GM23338 (cell line): ENCODE measurements at regions not wholly inside any gene's neighbourhood (a gene's known extent, or its start where the extent isn't known, plus 50 kb on each side); places are given as distances from the start of the nearest gene placed in this dataset.

Experiments
- ATAC-seq: fragments of 200-7000 bp; cut with Tn5 transposase; 3 replicates; pipeline ENCODE4 v1.9.1; 2020
- DNase-seq: peaks from one replicate; pipeline ENCODE4 v3.0.0-alpha.2; 2015; ENCODE audit warnings: low spot score
- H2AFZ ChIP-seq: fragments of 200-600 bp; sonication (generic); 2 replicates; pipeline ENCODE4 v1.8.0; 2016; ENCODE audit warnings: antibody characterized with exemption, mild to moderate bottlenecking, moderate library complexity
- H3F3A ChIP-seq: fragments of 200-600 bp; sonication (generic); replicated peaks from 2 replicates; pipeline ENCODE4 v1.8.0; 2017; ENCODE audit warnings: antibody characterized with exemption, mixed run types, low read depth
- H3K27ac ChIP-seq: fragments of 200-600 bp; sonication (generic); 2 replicates; pipeline ENCODE4 v1.6.1; 2016; ENCODE audit warnings: low read depth
- H3K27me3 ChIP-seq: fragments of 200-600 bp; sonication (generic); 2 replicates; pipeline ENCODE4 v1.8.0; 2016; ENCODE audit warnings: mild to moderate bottlenecking, mixed run types, moderate library complexity; ENCODE audit not compliant: insufficient read depth
- H3K36me3 ChIP-seq: fragments of 200-600 bp; sonication (generic); 2 replicates; pipeline ENCODE4 v1.8.0; 2016; ENCODE audit warnings: mild to moderate bottlenecking; ENCODE audit not compliant: insufficient read depth
- H3K4me1 ChIP-seq: fragments of 200-600 bp; sonication (generic); 2 replicates; pipeline ENCODE4 v1.8.0; 2016; ENCODE audit warnings: mild to moderate bottlenecking, moderate library complexity; ENCODE audit not compliant: insufficient read depth
- H3K4me2 ChIP-seq: fragments of 200-600 bp; sonication (generic); 2 replicates; pipeline ENCODE4 v1.7.1; 2017; ENCODE audit warnings: mixed run types
- H3K4me3 ChIP-seq: fragments of 200-600 bp; sonication (generic); 2 replicates; pipeline ENCODE4 v1.6.1; 2016; ENCODE audit warnings: mixed run types
- H3K79me2 ChIP-seq: fragments of 200-600 bp; sonication (generic); replicated peaks from 2 replicates; pipeline ENCODE4 v1.8.0; 2017; ENCODE audit warnings: mild to moderate bottlenecking; ENCODE audit not compliant: insufficient read depth
- H3K9me2 ChIP-seq: fragments of 200-600 bp; sonication (generic); 2 replicates; pipeline ENCODE4 v1.8.0; 2017; ENCODE audit not compliant: insufficient read depth
- H4K20me1 ChIP-seq: fragments of 200-600 bp; sonication (generic); replicated peaks from 2 replicates; pipeline ENCODE4 v1.8.0; 2017; ENCODE audit warnings: mild to moderate bottlenecking; ENCODE audit not compliant: insufficient read depth
- H3K27ac Mint-ChIP-seq: 2 replicates; pipeline ENCODE4 v1.8.0; 2020; ENCODE audit warnings: inconsistent platforms, mild to moderate bottlenecking, moderate library complexity, mixed read lengths
- H3K27me3 Mint-ChIP-seq: 3 replicates; pipeline ENCODE4 v1.8.0; 2022; ENCODE audit warnings: low read depth, mild to moderate bottlenecking, moderate library complexity, mixed read lengths, inconsistent platforms; ENCODE audit not compliant: insufficient read depth, poor library complexity
- H3K36me3 Mint-ChIP-seq: 3 replicates; pipeline ENCODE4 v1.8.0; 2021; ENCODE audit warnings: low read depth, mild to moderate bottlenecking, inconsistent platforms, moderate library complexity, mixed read lengths
- H3K4me1 Mint-ChIP-seq: 3 replicates; pipeline ENCODE4 v1.8.0; 2020; ENCODE audit warnings: mild to moderate bottlenecking, inconsistent platforms, mixed read lengths
- H3K4me3 Mint-ChIP-seq: 3 replicates; pipeline ENCODE4 v1.8.0; 2021; ENCODE audit warnings: moderate library complexity, mild to moderate bottlenecking, inconsistent platforms, mixed read lengths
- H3K9me3 Mint-ChIP-seq: 3 replicates; pipeline ENCODE4 v1.8.0; 2020; ENCODE audit warnings: moderate library complexity, mild to moderate bottlenecking, inconsistent platforms, mixed read lengths
- CREB1 ChIP-seq: fragments of 250-450 bp; sonication (Bioruptor Pico); IDR thresholded peaks from 2 replicates; pipeline ENCODE4 v1.5.0; 2020; ENCODE audit warnings: low read depth, mild to moderate bottlenecking, moderate library complexity
- CTCF ChIP-seq, 2 experiments: fragments of 200-600 bp in 1 of 2; sonication (generic) in 1 of 2; conservative IDR thresholded peaks; 2 replicates each; pipeline versions ENCODE4 v1.5.1 to v1.6.1; 2016 to 2017; ENCODE audit warnings: antibody characterized with exemption in 2 of 2, low read depth in 2 of 2, mild to moderate bottlenecking in 2 of 2, moderate library complexity in 1 of 2
- EZH2 ChIP-seq: fragments of 200-600 bp; sonication (generic); IDR thresholded peaks from one replicate; pipeline ENCODE4 v1.8.0; 2017; ENCODE audit warnings: antibody characterized with exemption, mild to moderate bottlenecking, low read depth; ENCODE audit not compliant: unreplicated experiment
- EZH2phosphoT487 ChIP-seq: fragments of 200-600 bp; sonication (generic); IDR thresholded peaks from one replicate; pipeline ENCODE4 v1.8.1; 2018; ENCODE audit warnings: antibody characterized with exemption; ENCODE audit not compliant: unreplicated experiment
- JUNB ChIP-seq: IDR thresholded peaks from one replicate; pipeline ENCODE4 v1.6.1; 2016; ENCODE audit warnings: antibody characterized with exemption; ENCODE audit not compliant: unreplicated experiment
- NANOG ChIP-seq: IDR thresholded peaks from 2 replicates; pipeline ENCODE4 v1.6.1; 2016; ENCODE audit warnings: antibody characterized with exemption, borderline replicate concordance
- POLR2AphosphoS5 ChIP-seq: IDR thresholded peaks from 2 replicates; pipeline ENCODE4 v1.6.1; 2016; ENCODE audit warnings: antibody characterized with exemption, low read depth
- REST ChIP-seq: IDR thresholded peaks from one replicate; pipeline ENCODE4 v1.6.1; 2018; ENCODE audit warnings: antibody characterized with exemption; ENCODE audit not compliant: unreplicated experiment
- STAT1 ChIP-seq: IDR thresholded peaks from one replicate; pipeline ENCODE4 v1.6.1; 2016; ENCODE audit warnings: antibody characterized with exemption; ENCODE audit not compliant: unreplicated experiment
- ZNF114 ChIP-seq: fragments of 250-450 bp; sonication (Bioruptor Pico); IDR thresholded peaks from 2 replicates; pipeline ENCODE4 v1.5.0; 2020; ENCODE audit warnings: mild to moderate bottlenecking, moderate library complexity
- ZNF331 ChIP-seq: fragments of 250-450 bp; sonication (Bioruptor Pico); IDR thresholded peaks from 2 replicates; pipeline ENCODE4 v1.5.0; 2020; ENCODE audit warnings: low read depth, mild to moderate bottlenecking, moderate library complexity
- ZNF462 ChIP-seq: fragments of 250-450 bp; sonication (Bioruptor Pico); IDR thresholded peaks from 2 replicates; pipeline ENCODE4 v1.5.0; 2020; ENCODE audit warnings: mild to moderate bottlenecking, moderate library complexity
- TF ChIP-seq, protein P1 (sequence below): IDR thresholded peaks from 2 replicates; pipeline ENCODE4 v1.6.1; 2016; ENCODE audit warnings: antibody characterized with exemption

DNA sequence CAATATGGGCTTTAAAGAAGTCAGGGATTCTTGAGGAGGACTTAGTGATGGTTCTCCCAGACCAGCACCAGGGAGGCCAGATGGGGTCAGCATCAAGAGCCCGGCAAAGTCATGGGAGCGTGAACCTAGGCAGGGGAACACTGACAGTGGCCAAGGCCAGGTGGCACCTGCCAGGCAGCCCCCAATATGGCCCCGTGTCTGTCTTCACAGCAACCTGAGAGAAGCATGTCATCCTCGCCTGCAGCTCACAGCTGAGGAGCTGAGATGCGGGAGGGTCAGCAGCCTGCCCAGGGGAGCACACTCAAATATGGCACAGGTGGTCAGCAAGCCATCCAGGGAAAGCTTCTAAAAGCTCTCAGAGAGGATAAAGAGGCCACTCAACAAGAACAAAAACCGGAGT lies 105.7 kb upstream of the GPC1 start:
- Histone ChIP-seq H3K27me3 (no peaks in the 10 kb centered on the region), H3K27ac (no peak overlapping the region), H4K20me1 (no peaks in the 10 kb centered on the region), H3K36me3 (no peaks in the 10 kb centered on the region), H3F3A (no peaks in the 10 kb centered on the region), H2AFZ (no peak overlapping the region), H3K4me1 (no peaks in the 10 kb centered on the region), H3K9me2 (no peaks in the 10 kb centered on the region), H3K4me3 (no peak overlapping the region), H3K79me2 (no peaks in the 10 kb centered on the region), H3K4me2 (no peak overlapping the region)
- Mint-ChIP-seq H3K4me1 (no peaks in the 10 kb centered on the region; the same call in 2 of the 3 replicates), H3K9me3 (peaks cover 20% of the 10 kb centered on the region), H3K4me3 (no peak overlapping the region), H3K36me3 (no peaks in the 10 kb centered on the region), H3K27me3 (peaks cover 4% of the 10 kb centered on the region), H3K27ac (no peak overlapping the region)
- no peak for TF ChIP-seq ZNF462
- TF ChIP-seq JUNB, result no peak
- no peak for TF ChIP-seq NANOG
- no peak for TF ChIP-seq ZNF331 (CRISPR knock-in tag)
- TF ChIP-seq EZH2, result no peak
- TF ChIP-seq CTCF (conservative IDR thresholded peaks at IDR 0.05; ENCODE audit: low read depth in 2 of 2), result no peak
- TF ChIP-seq, protein P1, sequence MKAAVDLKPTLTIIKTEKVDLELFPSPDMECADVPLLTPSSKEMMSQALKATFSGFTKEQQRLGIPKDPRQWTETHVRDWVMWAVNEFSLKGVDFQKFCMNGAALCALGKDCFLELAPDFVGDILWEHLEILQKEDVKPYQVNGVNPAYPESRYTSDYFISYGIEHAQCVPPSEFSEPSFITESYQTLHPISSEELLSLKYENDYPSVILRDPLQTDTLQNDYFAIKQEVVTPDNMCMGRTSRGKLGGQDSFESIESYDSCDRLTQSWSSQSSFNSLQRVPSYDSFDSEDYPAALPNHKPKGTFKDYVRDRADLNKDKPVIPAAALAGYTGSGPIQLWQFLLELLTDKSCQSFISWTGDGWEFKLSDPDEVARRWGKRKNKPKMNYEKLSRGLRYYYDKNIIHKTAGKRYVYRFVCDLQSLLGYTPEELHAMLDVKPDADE, result no peak
- no peak for TF ChIP-seq POLR2AphosphoS5
- TF ChIP-seq REST, result no peak
- TF ChIP-seq EZH2phosphoT487, result no peak
- TF ChIP-seq STAT1, result no peak
- no peak for TF ChIP-seq CREB1 (CRISPR knock-in tag)
- TF ChIP-seq ZNF114 (CRISPR knock-in tag), result no peak
- DNase-seq, result no peak
- ATAC-seq, result no peak
